Mesenchymal stem cell (in vitro differentiated cells and primary cell): ENCODE measurements at regions not wholly inside any gene's neighbourhood (a gene's known extent, or its start where the extent isn't known, plus 50 kb on each side); places are given as distances from the start of the nearest gene placed in this dataset.

Source experiments
- DNase-seq: peaks from one replicate; pipeline ENCODE4 v3.0.0-alpha.2; 2013
- H2AFZ ChIP-seq: one replicate; pipeline ENCODE4 v1.6.1; 2013; ENCODE audit warnings: low read depth, mild to moderate bottlenecking, control low read depth, inconsistent platforms, low read length, moderate library complexity
- H2AK5ac ChIP-seq: 2 replicates; pipeline ENCODE4 v1.6.1; 2013; ENCODE audit warnings: low read length, moderate library complexity, mild to moderate bottlenecking, inconsistent platforms; ENCODE audit not compliant: severe bottlenecking
- H2BK120ac ChIP-seq: one replicate; pipeline ENCODE4 v1.6.1; 2013; ENCODE audit warnings: low read depth, mild to moderate bottlenecking, inconsistent platforms, low read length, moderate library complexity
- H2BK12ac ChIP-seq, 2 experiments: one replicate each; pipeline ENCODE4 v1.6.1; 2013; ENCODE audit warnings: inconsistent platforms in 2 of 2, low read length in 2 of 2, mild to moderate bottlenecking in 2 of 2, moderate library complexity in 2 of 2, control low read depth in 1 of 2
- H2BK15ac ChIP-seq: one replicate; pipeline ENCODE4 v1.6.1; 2013; ENCODE audit warnings: mild to moderate bottlenecking, low read depth, inconsistent platforms; ENCODE audit not compliant: poor library complexity, severe bottlenecking
- H2BK5ac ChIP-seq: 2 replicates; pipeline ENCODE4 v1.6.1; 2013; ENCODE audit warnings: low read depth, mild to moderate bottlenecking, low read length, control low read depth, inconsistent platforms; ENCODE audit not compliant: poor library complexity, severe bottlenecking
- H3K14ac ChIP-seq, 2 experiments: one replicate each; pipeline ENCODE4 v1.6.1; 2013; ENCODE audit warnings: inconsistent platforms in 2 of 2, low read length in 2 of 2, control low read depth in 1 of 2, mild to moderate bottlenecking in 1 of 2, moderate library complexity in 1 of 2
- H3K18ac ChIP-seq, 2 experiments: one replicate each; pipeline ENCODE4 v1.6.1; 2013; ENCODE audit warnings: inconsistent platforms in 2 of 2, low read length in 2 of 2, control low read depth in 1 of 2, low read depth in 1 of 2, mild to moderate bottlenecking in 1 of 2
- H3K23ac ChIP-seq, 2 experiments: one replicate each; pipeline ENCODE4 v1.6.1; 2013; ENCODE audit warnings: inconsistent platforms in 2 of 2, low read length in 2 of 2, mild to moderate bottlenecking in 2 of 2, moderate library complexity in 2 of 2, control low read depth in 1 of 2
- H3K27ac ChIP-seq: 2 replicates; pipeline ENCODE4 v1.5.1; 2013; ENCODE audit warnings: mild to moderate bottlenecking, moderate library complexity, low read length, control low read depth, inconsistent platforms; ENCODE audit not compliant: poor library complexity, severe bottlenecking
- H3K27me3 ChIP-seq, 2 experiments: 2 replicates each; pipeline versions ENCODE4 v1.6.1 to v1.7.0; 2013; ENCODE audit warnings: low read length in 2 of 2, mild to moderate bottlenecking in 2 of 2, moderate library complexity in 2 of 2, control low read depth in 1 of 2, inconsistent platforms in 1 of 2; ENCODE audit not compliant: control insufficient read depth in 1 of 2, insufficient read depth in 1 of 2
- H3K36me3 ChIP-seq, 2 experiments: 2 replicates each; pipeline versions ENCODE4 v1.6.1 to v1.7.0; 2013; ENCODE audit warnings: low read length in 2 of 2, control low read depth in 1 of 2, inconsistent platforms in 1 of 2, low read depth in 1 of 2, mild to moderate bottlenecking in 1 of 2; ENCODE audit not compliant: insufficient read depth in 2 of 2, control insufficient read depth in 1 of 2
- H3K4ac ChIP-seq, 2 experiments: one replicate each; pipeline ENCODE4 v1.6.1; 2013; ENCODE audit warnings: inconsistent platforms in 2 of 2, low read length in 2 of 2, mild to moderate bottlenecking in 2 of 2, moderate library complexity in 2 of 2, control low read depth in 1 of 2, low read depth in 1 of 2
- H3K4me1 ChIP-seq: 2 replicates; pipeline ENCODE4 v1.6.1; 2013; ENCODE audit warnings: low read depth, low read length, control low read depth; ENCODE audit not compliant: control insufficient read depth, insufficient read depth
- H3K4me2 ChIP-seq: 2 replicates; pipeline ENCODE4 v1.6.1; 2013; ENCODE audit warnings: low read length, mild to moderate bottlenecking, inconsistent platforms; ENCODE audit not compliant: poor library complexity, severe bottlenecking
- H3K4me3 ChIP-seq, 2 experiments: 2 replicates each; pipeline versions ENCODE4 v1.5.1 to v1.7.0; 2013; ENCODE audit warnings: low read length in 2 of 2, mild to moderate bottlenecking in 2 of 2, control low read depth in 1 of 2, low read depth in 1 of 2; ENCODE audit not compliant: insufficient read depth in 1 of 2
- H3K79me1 ChIP-seq: replicated peaks from 2 replicates; pipeline ENCODE4 v1.6.1; 2013; ENCODE audit warnings: mild to moderate bottlenecking, control low read depth, low read length, inconsistent platforms; ENCODE audit not compliant: poor library complexity, severe bottlenecking
- H3K9ac ChIP-seq: 2 replicates; pipeline ENCODE4 v1.7.0; 2013; ENCODE audit warnings: mild to moderate bottlenecking, low read length, moderate library complexity
- H3K9me3 ChIP-seq: 2 replicates; pipeline ENCODE4 v1.7.0; 2013; ENCODE audit warnings: mild to moderate bottlenecking, low read length; ENCODE audit not compliant: control insufficient read depth
- H4K8ac ChIP-seq: one replicate; pipeline ENCODE4 v1.6.1; 2013; ENCODE audit warnings: inconsistent platforms, mild to moderate bottlenecking, low read length, moderate library complexity
- H4K91ac ChIP-seq: one replicate; pipeline ENCODE4 v1.6.1; 2013; ENCODE audit warnings: mild to moderate bottlenecking, low read length, inconsistent platforms
- WGBS: methylation state at CpG from one replicate; pipeline ENCODE4 v1.1.7; 2013; ENCODE audit warnings: mixed read lengths; 5-methylcytosine and 5-hydroxymethylcytosine counted together

- H3K9ac ChIP-seq, result no peak overlapping the region
- no peak overlapping the region for H2BK12ac ChIP-seq
- WGBS, result 100% methylated on average over 1 of the region's 2 CpGs
- no peak overlapping the region for H3K23ac ChIP-seq
- no peak overlapping the region for H4K8ac ChIP-seq
- no peak overlapping the region for H3K27ac ChIP-seq
- H3K4ac ChIP-seq, result no peak overlapping the region
- H4K91ac ChIP-seq, result no peak overlapping the region
- no peak overlapping the region for H2AFZ ChIP-seq
- H2BK15ac ChIP-seq, result no peak overlapping the region
- DNase-seq, result no peak
- no peak overlapping the region for H2BK5ac ChIP-seq
- H3K9me3 ChIP-seq, result no peaks in the 10 kb centered on the region
- H3K14ac ChIP-seq, result no peak overlapping the region
- H2AK5ac ChIP-seq, result no peak overlapping the region
- H3K79me1 ChIP-seq, result no peaks in the 10 kb centered on the region
- H3K27me3 ChIP-seq, result peaks cover 0 to 24% of the 10 kb centered on the region in 2 experiments
- no peak overlapping the region for H3K18ac ChIP-seq
- no peak overlapping the region for H3K4me2 ChIP-seq
- no peaks in the 10 kb centered on the region for H3K36me3 ChIP-seq
- H3K4me3 ChIP-seq, result no peak overlapping the region
- no peaks in the 10 kb centered on the region for H3K4me1 ChIP-seq
- H2BK120ac ChIP-seq, result no peak overlapping the region
These were observed 102.0 kb upstream of the MRPS22 start for GRCh38 chr3:139241783-139242182.

- H3K4me3 ChIP-seq, result no peak overlapping the region
- no peak overlapping the region for H2BK120ac ChIP-seq
- no peak overlapping the region for H2BK15ac ChIP-seq
- no peaks in the 10 kb centered on the region for H3K36me3 ChIP-seq
- H3K4me2 ChIP-seq, result no peak overlapping the region
- peaks cover 0 to 20% of the 10 kb centered on the region in 2 experiments for H3K27me3 ChIP-seq
- H4K8ac ChIP-seq, result no peak overlapping the region
- H3K27ac ChIP-seq, result no peak overlapping the region
- DNase-seq, result no peak
- no peak overlapping the region for H3K23ac ChIP-seq
- H4K91ac ChIP-seq, result no peak overlapping the region
- WGBS, result 75% methylated on average over 4 of the region's 4 CpGs
- H2BK12ac ChIP-seq, result no peak overlapping the region
- no peaks in the 10 kb centered on the region for H3K4me1 ChIP-seq
- no peak overlapping the region for H3K14ac ChIP-seq
- no peak overlapping the region for H2AK5ac ChIP-seq
- H3K9ac ChIP-seq, result no peak overlapping the region
- no peaks in the 10 kb centered on the region for H3K79me1 ChIP-seq
- H2BK5ac ChIP-seq, result no peak overlapping the region
- no peak overlapping the region for H3K4ac ChIP-seq
- no peaks in the 10 kb centered on the region for H3K9me3 ChIP-seq
- no peak overlapping the region for H2AFZ ChIP-seq
- H3K18ac ChIP-seq, result no peak overlapping the region
These were observed 100.1 kb upstream of the MRPS22 start for GRCh38 chr3:139243710-139244109.

GRCh38 chr3:139248593-139249255 is 95.1 kb upstream of the MRPS22 start:
- H3K9me3 ChIP-seq, result no peaks in the 10 kb centered on the region
- H3K4me3 ChIP-seq, result no peak overlapping the region
- H3K18ac ChIP-seq, result no peak overlapping the region
- H3K79me1 ChIP-seq, result no peaks in the 10 kb centered on the region
- no peaks in the 10 kb centered on the region for H3K36me3 ChIP-seq
- no peak overlapping the region for H2BK15ac ChIP-seq
- DNase-seq, result no peak
- no peak overlapping the region for H3K23ac ChIP-seq
- WGBS, result 90% methylated on average over 2 of the region's 4 CpGs
- H4K91ac ChIP-seq, result no peak overlapping the region
- no peak overlapping the region for H3K27ac ChIP-seq
- H2BK120ac ChIP-seq, result no peak overlapping the region
- no peak overlapping the region for H4K8ac ChIP-seq
- H3K4ac ChIP-seq, result no peak overlapping the region
- H3K4me2 ChIP-seq, result no peak overlapping the region
- no peaks in the 10 kb centered on the region for H3K4me1 ChIP-seq
- H3K9ac ChIP-seq, result no peak overlapping the region
- no peak overlapping the region for H3K14ac ChIP-seq
- H2AK5ac ChIP-seq, result no peak overlapping the region
- no peak overlapping the region for H2AFZ ChIP-seq
- no peak overlapping the region for H2BK12ac ChIP-seq
- peaks cover 0 to 9% of the 10 kb centered on the region in 2 experiments for H3K27me3 ChIP-seq
- no peak overlapping the region for H2BK5ac ChIP-seq

GRCh38 chr3:139251529-139251928 is 92.3 kb upstream of the MRPS22 start:
- Histone ChIP-seq H3K27me3 (peaks cover 0 to 9% of the 10 kb centered on the region in 2 experiments), H3K14ac (peak overlapping the region in 1 of 2 experiments; percentile 64), H3K79me1 (no peaks in the 10 kb centered on the region), H3K4me3 (no peak overlapping the region), H2AK5ac (no peak overlapping the region), H3K9ac (no peak overlapping the region), H3K9me3 (no peaks in the 10 kb centered on the region), H2BK12ac (no peak overlapping the region), H3K23ac (no peak overlapping the region), H2BK15ac (no peak overlapping the region), H2BK120ac (no peak overlapping the region), H3K4me2 (no peak overlapping the region), H2BK5ac (no peak overlapping the region), H2AFZ (no peak overlapping the region), H3K27ac (no peak overlapping the region), H3K4ac (no peak overlapping the region), H3K18ac (no peak overlapping the region), H4K91ac (no peak overlapping the region), H3K36me3 (no peaks in the 10 kb centered on the region), H3K4me1 (no peaks in the 10 kb centered on the region), H4K8ac (no peak overlapping the region)
- DNase-seq, result peak; percentile 42
- WGBS, result 61% methylated on average over 4 of the region's 4 CpGs
